ENCODE measurements at regions not wholly inside any gene's neighbourhood (a gene's known extent, or its start where the extent isn't known, plus 50 kb on each side); places are given as distances from the start of the nearest gene placed in this dataset.
A peak's percentile ranks its signal among the peaks of the same experiment; 100 is the strongest.
"Not testable (repeated sequence)": the region's sequence is repeated elsewhere in the genome, so short reads cannot be mapped to it uniquely, and the experiment has no call there.

DNA sequence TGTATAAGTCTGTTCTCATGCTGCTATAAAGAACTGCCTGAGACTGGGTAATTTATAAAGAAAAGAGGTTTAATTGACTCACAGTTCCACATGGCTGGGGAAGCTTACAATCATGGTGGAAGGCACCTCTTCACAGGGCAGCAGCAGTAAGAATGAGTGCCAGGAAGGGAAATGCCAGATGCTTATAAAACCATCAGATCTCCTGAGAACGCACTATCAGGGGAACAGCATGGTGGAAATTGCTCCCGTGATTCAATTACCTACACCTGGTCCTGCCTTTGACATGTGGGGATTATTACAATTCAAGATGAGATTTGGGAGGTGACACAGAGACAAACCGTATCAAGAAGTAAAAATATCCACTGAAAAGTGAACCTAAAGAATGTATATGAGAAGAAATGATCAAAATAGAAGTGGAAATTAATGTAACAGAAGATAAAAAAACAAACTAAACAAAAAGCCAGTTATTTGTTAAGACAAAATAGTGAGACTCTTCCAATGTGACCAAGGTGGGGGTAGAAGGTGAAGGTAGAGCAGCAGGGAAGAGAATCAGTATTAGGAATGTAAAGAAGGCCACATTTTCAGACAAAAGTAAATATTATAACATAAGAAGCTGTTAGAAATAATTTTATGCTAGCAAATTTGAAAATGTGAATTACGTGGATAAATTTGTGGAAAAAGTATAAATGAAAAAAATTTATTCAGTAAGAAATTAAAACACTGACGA lies 372.9 kb downstream of the NKX6-1 start:
- DNase-seq (ENCODE audit: low read depth): no peak

DNA sequence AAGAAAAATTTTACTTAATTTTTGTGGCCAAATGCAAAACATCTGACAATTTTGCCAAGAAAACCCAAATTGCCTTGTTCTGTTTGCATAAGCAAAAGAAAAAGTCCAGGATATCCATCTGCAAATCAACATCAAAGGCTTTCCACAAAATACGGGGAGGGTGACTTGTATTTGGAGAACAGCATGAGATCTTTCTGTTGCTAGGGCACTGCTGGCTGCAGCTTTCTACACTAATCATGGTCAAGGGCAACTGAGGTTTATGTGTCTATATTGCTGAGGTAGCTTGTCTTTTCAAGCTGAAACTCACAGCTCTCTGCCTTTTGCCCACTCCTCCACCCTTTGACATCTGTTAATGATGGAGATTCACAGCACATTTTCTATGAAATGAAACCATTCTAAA lies 389.1 kb downstream of the NKX6-1 start:
- no peak for DNase-seq (ENCODE audit: low read depth)

- DNase-seq (ENCODE audit: low read depth): not testable (repeated sequence)
Observed at GRCh38 chr4:84101653-84102625, 397.2 kb downstream of the NKX6-1 start.

- DNase-seq (ENCODE audit: low read depth): no peak
Observed at GRCh38 chr4:84100071-84100470, 399.0 kb downstream of the NKX6-1 start.

- peak; percentile 1 for DNase-seq (ENCODE audit: low read depth)
Observed at GRCh38 chr4:84099599-84099998, 399.5 kb downstream of the NKX6-1 start.

DNA sequence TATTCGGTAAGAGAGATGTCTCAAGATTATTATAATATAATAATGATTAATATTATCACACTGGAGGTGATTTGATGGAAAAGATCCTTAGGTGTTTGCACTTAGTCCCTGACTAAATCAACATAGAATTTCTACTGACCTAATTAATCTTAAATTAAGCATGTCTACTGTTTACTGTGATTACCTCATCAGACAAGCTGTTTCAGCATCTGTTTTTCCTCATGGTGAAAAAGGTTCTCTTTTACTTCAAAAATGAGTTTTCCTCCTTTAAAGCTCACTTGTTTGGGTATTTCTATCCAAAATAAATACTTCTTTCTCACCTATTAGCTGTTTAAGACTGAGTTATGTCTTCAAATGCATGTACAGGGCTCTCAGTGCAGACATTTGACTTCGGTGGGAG lies 407.8 kb downstream of the NKX6-1 start:
- DNase-seq (ENCODE audit: low read depth): no peak

GRCh38 chr4:84089652-84090437 lies 409.2 kb downstream of the NKX6-1 start:
- no peak for DNase-seq (ENCODE audit: low read depth)

GRCh38 chr4:84085986-84086385 lies 413.1 kb downstream of the NKX6-1 start:
- no peak for DNase-seq (ENCODE audit: low read depth)

- no peak for DNase-seq (ENCODE audit: low read depth)
Observed at GRCh38 chr4:84070289-84070688, 428.8 kb downstream of the NKX6-1 start.

DNA sequence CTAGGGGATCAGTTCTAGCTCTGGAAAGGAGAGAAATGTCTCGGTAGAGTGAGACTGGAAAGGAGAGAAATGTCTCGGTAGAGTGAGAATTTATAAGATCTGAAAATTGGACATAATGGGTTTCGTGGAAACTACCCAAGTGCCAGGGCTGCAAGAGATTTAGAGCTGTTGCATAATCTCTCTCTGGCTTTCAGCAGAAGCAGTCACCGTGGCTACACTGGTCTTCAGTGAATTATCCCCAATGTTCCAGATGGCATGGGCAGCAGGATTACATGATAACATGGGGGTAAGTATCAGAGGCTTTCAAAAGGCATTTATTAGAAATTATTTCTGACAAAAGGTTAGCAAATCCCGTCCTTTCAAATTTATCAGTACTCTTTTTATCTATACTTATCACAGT lies 435.5 kb downstream of the NKX6-1 start:
- DNase-seq (ENCODE audit: low read depth): no peak

GRCh38 chr4:84058201-84058600 lies 440.9 kb downstream of the NKX6-1 start:
- no peak for DNase-seq (ENCODE audit: low read depth)

GRCh38 chr4:84051639-84052038 lies 447.5 kb downstream of the NKX6-1 start:
- DNase-seq (ENCODE audit: low read depth): no peak

GRCh38 chr4:84051089-84051488 lies 448.0 kb downstream of the NKX6-1 start:
- DNase-seq (ENCODE audit: low read depth): no peak

DNA sequence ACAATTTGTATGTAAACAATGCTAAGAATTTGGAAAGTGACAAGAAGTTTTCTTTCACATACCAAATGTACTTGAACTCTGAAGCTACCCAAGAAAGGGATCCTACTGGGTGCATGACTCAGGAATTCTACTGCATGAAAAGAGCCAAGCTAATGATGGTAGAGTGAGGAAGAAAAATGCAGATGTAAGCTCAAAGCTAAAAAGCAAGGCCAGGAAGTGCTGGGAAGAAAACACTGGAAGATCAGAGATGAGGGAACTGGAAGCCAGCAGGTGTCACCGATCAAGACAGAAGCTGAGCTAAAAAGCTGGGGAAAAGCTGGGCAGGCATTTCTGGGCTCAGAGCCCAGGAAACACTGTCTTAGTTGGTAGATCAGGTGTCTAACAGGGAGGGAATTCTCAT lies 449.1 kb downstream of the NKX6-1 start:
- DNase-seq (ENCODE audit: low read depth): no peak

DNA sequence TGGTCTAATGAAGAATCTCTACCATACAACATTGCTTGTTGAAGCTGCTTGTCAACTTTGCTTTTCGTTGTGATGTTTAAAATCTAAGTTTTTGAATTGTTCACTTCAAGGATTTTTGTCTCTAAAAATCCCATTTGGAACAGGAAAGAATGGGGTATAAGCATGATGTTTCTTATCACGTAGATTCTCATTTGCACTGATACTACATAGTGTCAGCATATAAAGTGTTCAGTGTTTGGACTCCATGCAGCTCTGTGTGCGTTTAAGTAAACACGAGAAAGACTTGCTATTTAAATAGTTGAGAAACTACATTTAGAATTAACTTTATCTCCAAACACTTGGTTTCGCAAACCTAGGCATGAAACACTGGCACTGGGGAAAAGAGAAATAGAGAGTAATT lies 452.5 kb downstream of the NKX6-1 start:
- DNase-seq (ENCODE audit: low read depth): no peak

- no peak for DNase-seq (ENCODE audit: low read depth)
Observed at GRCh38 chr4:84041426-84041825, 457.7 kb downstream of the NKX6-1 start.

DNA sequence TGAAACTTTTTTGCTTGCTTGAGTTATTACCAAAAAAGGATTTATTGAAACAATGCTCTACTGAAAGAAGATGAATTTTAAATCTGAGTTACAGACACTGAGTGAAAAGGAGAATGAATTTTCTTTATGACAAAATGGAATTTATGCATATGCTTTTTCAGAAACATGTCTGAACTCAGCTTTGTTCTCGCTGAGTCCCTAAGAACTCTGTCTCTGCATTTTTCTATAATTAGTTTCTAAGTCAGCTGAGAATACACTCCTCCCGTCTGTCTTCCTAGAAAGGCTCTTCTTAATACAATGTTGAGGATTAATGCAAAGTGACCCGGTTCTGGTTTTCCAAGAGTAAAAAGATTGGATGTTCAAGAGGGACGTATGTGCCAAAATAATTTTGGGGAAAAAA lies 463.5 kb downstream of the NKX6-1 start:
- no peak for DNase-seq (ENCODE audit: low read depth)

GRCh38 chr4:84032372-84032771 lies 466.7 kb downstream of the NKX6-1 start:
- DNase-seq (ENCODE audit: low read depth): no peak

- DNase-seq (ENCODE audit: low read depth): no peak
Observed at GRCh38 chr4:84031401-84031800, 467.7 kb downstream of the NKX6-1 start.

- no peak for DNase-seq (ENCODE audit: low read depth)
Observed at GRCh38 chr4:84028340-84028739, 470.8 kb downstream of the NKX6-1 start.

- DNase-seq (ENCODE audit: low read depth): no peak
Observed at GRCh38 chr4:84024405-84024804, 474.7 kb downstream of the NKX6-1 start.

DNA sequence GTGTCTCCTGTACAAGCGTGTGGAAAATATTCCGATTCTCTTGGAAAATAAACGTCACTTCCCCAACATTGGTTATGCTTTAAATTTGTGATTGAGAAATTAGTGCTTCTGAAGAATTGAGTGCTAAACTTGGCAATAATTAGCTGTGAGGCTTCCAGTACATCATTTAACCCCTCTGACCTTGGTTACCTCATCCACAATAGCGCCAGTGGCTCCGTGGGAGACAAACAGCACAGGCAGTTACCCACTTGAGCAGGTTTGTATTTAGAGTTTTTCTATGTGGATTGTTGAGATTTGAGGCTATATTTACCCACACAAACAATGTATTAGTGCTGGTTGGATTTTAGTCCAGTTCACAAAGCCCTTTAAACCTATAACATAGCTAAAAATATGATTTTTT lies 476.5 kb downstream of the NKX6-1 start:
- no peak for DNase-seq (ENCODE audit: low read depth)

All from M059J (cell line).